Neural cell (in vitro differentiated cells): ENCODE measurements at regions not wholly inside any gene's neighbourhood (a gene's known extent, or its start where the extent isn't known, plus 50 kb on each side); places are given as distances from the start of the nearest gene placed in this dataset.

ENCODE experiments used
- H2AFZ ChIP-seq: fragments of 200-600, 300-800 bp; sonication (generic), shearing (Covaris generic); 2 replicates; pipeline ENCODE4 v1.6.0; 2014; ENCODE audit warnings: low read depth, mild to moderate bottlenecking, antibody characterized with exemption, low read length, moderate library complexity
- H3F3A ChIP-seq: fragments of 200-600 bp; shearing (Covaris generic); 2 replicates; pipeline ENCODE4 v1.6.1; 2016; ENCODE audit warnings: mild to moderate bottlenecking, moderate library complexity, mixed read lengths, antibody characterized with exemption, low read length; ENCODE audit not compliant: insufficient read depth, poor library complexity, severe bottlenecking
- H3K27ac ChIP-seq: fragments of 200-600, 300-800 bp; sonication (generic), shearing (Covaris generic); 2 replicates; pipeline ENCODE4 v1.5.1; 2014; ENCODE audit warnings: mild to moderate bottlenecking, low read length, moderate library complexity
- H3K27me3 ChIP-seq: fragments of 300-800, 200-600 bp; sonication (generic), shearing (Covaris generic); 2 replicates; pipeline ENCODE4 v1.6.0; 2014; ENCODE audit warnings: mild to moderate bottlenecking, low read depth, low read length, moderate library complexity; ENCODE audit not compliant: insufficient read depth
- H3K36me3 ChIP-seq: fragments of 300-800, 200-600 bp; sonication (generic), shearing (Covaris generic); 2 replicates; pipeline ENCODE4 v1.5.1; 2014; ENCODE audit warnings: mild to moderate bottlenecking, antibody characterized with exemption, low read length, moderate library complexity; ENCODE audit not compliant: insufficient read depth
- H3K4me2 ChIP-seq: fragments of 300-800, 200-600 bp; sonication (generic), shearing (Covaris generic); 2 replicates; pipeline ENCODE4 v1.6.0; 2014; ENCODE audit warnings: mild to moderate bottlenecking, low read length
- H3K4me3 ChIP-seq: fragments of 300-800, 200-600 bp; sonication (generic), shearing (Covaris generic); 2 replicates; pipeline ENCODE4 v1.5.1; 2014; ENCODE audit warnings: mild to moderate bottlenecking, low read length, moderate library complexity
- H3K79me2 ChIP-seq: fragments of 200-600 bp; shearing (Covaris generic); replicated peaks from 2 replicates; pipeline ENCODE4 v1.6.0; 2014; ENCODE audit warnings: mild to moderate bottlenecking, low read length, moderate library complexity; ENCODE audit not compliant: insufficient read depth
- H3K9ac ChIP-seq: fragments of 300-800, 200-600 bp; sonication (generic), shearing (Covaris generic); 2 replicates; pipeline ENCODE4 v1.6.1; 2016; ENCODE audit warnings: mild to moderate bottlenecking, low read length, mixed read lengths
- H3K9me2 ChIP-seq: fragments of 200-600 bp; shearing (Covaris generic); 2 replicates; pipeline ENCODE4 v1.6.1; 2016; ENCODE audit warnings: mild to moderate bottlenecking, low read length, mixed read lengths; ENCODE audit not compliant: insufficient read depth
- H3K9me3 ChIP-seq: fragments of 200-600, 300-800 bp; sonication (generic), shearing (Covaris generic); 2 replicates; pipeline ENCODE4 v1.6.1; 2016; ENCODE audit warnings: mild to moderate bottlenecking, mixed run types, low read length, moderate library complexity, mixed read lengths
- H4K20me1 ChIP-seq: fragments of 200-600 bp; shearing (Covaris generic); 2 replicates; pipeline ENCODE4 v1.6.1; 2016; ENCODE audit warnings: mild to moderate bottlenecking, mixed run types; ENCODE audit not compliant: insufficient read depth
- CTCF ChIP-seq: fragments of 450-650 bp; IDR thresholded peaks from 2 replicates; pipeline ENCODE4 v1.5.1; 2014; ENCODE audit warnings: antibody characterized with exemption, mild to moderate bottlenecking, moderate library complexity; ENCODE audit not compliant: poor library complexity, severe bottlenecking
- EP300 ChIP-seq: fragments of 450-650 bp; conservative IDR thresholded peaks from 2 replicates; pipeline ENCODE4 v1.6.1; 2014; ENCODE audit warnings: antibody characterized with exemption, mild to moderate bottlenecking, moderate library complexity; ENCODE audit not compliant: poor library complexity, severe bottlenecking
- EZH2 ChIP-seq: fragments of 200-600, 300-800 bp; shearing (Covaris generic), sonication (generic); IDR thresholded peaks from 2 replicates; pipeline ENCODE4 v1.6.1; 2014; ENCODE audit warnings: antibody characterized with exemption, low read length, borderline replicate concordance, mild to moderate bottlenecking; ENCODE audit not compliant: insufficient read depth, poor library complexity, severe bottlenecking
- MXI1 ChIP-seq: fragments of 450-650 bp; conservative IDR thresholded peaks from 2 replicates; pipeline ENCODE4 v1.6.1; 2014; ENCODE audit warnings: antibody characterized with exemption, mild to moderate bottlenecking; ENCODE audit not compliant: poor library complexity, severe bottlenecking
- POLR2AphosphoS5 ChIP-seq: IDR thresholded peaks from 2 replicates; pipeline ENCODE4 v1.6.1; 2012
- RAD21 ChIP-seq: fragments of 450-650 bp; conservative IDR thresholded peaks from 2 replicates; pipeline ENCODE4 v1.6.1; 2014; ENCODE audit warnings: antibody characterized with exemption, mild to moderate bottlenecking, moderate library complexity
- REST ChIP-seq: IDR thresholded peaks from 2 replicates; pipeline ENCODE4 v1.6.1; 2012; ENCODE audit warnings: borderline replicate concordance
- SMC3 ChIP-seq: fragments of 450-650 bp; conservative IDR thresholded peaks from 2 replicates; pipeline ENCODE4 v1.6.1; 2014; ENCODE audit warnings: antibody characterized with exemption, mild to moderate bottlenecking, moderate library complexity; ENCODE audit not compliant: poor library complexity
- TAF1 ChIP-seq: IDR thresholded peaks from 2 replicates; pipeline ENCODE4 v1.6.1; 2012; ENCODE audit warnings: low read depth

GRCh38 chr1:89457046-89457445 lies 67.6 kb upstream of the LRRC8B start:
- H3K9me2 ChIP-seq = no peaks in the 10 kb centered on the region
- H3K4me3 ChIP-seq = no peak overlapping the region
- H3K4me2 ChIP-seq = no peak overlapping the region
- H3K36me3 ChIP-seq = no peaks in the 10 kb centered on the region
- H3K9me3 ChIP-seq = no peaks in the 10 kb centered on the region
- H4K20me1 ChIP-seq = no peaks in the 10 kb centered on the region
- H3K9ac ChIP-seq = no peak overlapping the region
- no peaks in the 10 kb centered on the region for H3F3A ChIP-seq
- H3K27ac ChIP-seq = no peak overlapping the region
- H3K79me2 ChIP-seq = no peaks in the 10 kb centered on the region
- no peak overlapping the region for H2AFZ ChIP-seq
- H3K27me3 ChIP-seq = no peaks in the 10 kb centered on the region
- TF ChIP-seq MXI1 = no peak
- no peak for TF ChIP-seq TAF1
- TF ChIP-seq EP300 = no peak
- TF ChIP-seq REST = no peak
- TF ChIP-seq EZH2 = no peak
- TF ChIP-seq POLR2AphosphoS5 = no peak
- TF ChIP-seq SMC3 = no peak
- TF ChIP-seq CTCF = no peak
- no peak for TF ChIP-seq RAD21

GRCh38 chr1:89459081-89459480 lies 65.5 kb upstream of the LRRC8B start:
- Histone ChIP-seq H3K27ac (no peak overlapping the region), H3K36me3 (no peaks in the 10 kb centered on the region), H2AFZ (no peak overlapping the region), H3K79me2 (no peaks in the 10 kb centered on the region), H3K4me3 (no peak overlapping the region), H3K9me3 (no peaks in the 10 kb centered on the region), H3K9ac (no peak overlapping the region), H4K20me1 (no peaks in the 10 kb centered on the region), H3K27me3 (no peaks in the 10 kb centered on the region), H3K9me2 (no peaks in the 10 kb centered on the region), H3K4me2 (no peak overlapping the region), H3F3A (no peaks in the 10 kb centered on the region)
- TF ChIP-seq MXI1 (no peak), RAD21 (no peak), EZH2 (no peak), TAF1 (no peak), REST (no peak), SMC3 (no peak), EP300 (no peak)
